Islet precursor cell (in vitro differentiated cells): ENCODE measurements at regions not wholly inside any gene's neighbourhood (a gene's known extent, or its start where the extent isn't known, plus 50 kb on each side); places are given as distances from the start of the nearest gene placed in this dataset.
A peak's percentile ranks its signal among the peaks of the same experiment; 100 is the strongest.

Source experiments
- DNase-seq: peaks from one replicate; pipeline ENCODE4 v3.0.0-alpha.2; 2018

DNA sequence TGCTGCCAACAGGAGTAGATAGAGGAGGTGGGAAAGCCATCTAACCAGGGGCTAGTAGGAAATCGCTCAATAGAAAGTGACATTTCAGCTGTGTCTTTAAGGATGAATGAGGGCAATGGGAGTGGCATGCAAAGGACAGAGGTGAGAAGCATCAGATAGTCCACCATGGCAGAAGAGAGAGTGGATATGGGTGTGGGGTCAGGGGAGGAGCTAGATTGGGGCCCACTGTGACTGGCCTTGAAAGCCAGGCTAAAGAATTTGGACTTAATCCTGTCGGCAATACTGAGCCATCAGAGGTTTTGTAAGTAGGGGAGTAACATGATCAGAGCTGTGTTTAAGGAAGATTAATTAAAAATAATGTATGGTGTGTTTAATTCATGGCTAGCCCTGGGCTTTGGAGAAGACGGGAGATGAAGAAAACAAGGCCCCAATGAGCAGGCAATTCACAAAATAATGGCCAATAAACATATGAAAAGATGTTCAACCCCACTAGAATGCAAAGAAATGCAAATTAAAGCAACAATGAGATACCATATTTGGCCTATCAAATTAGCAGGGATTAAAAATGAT lies 98.1 kb upstream of the PJA1 start:
- DNase-seq: no peak

DNA sequence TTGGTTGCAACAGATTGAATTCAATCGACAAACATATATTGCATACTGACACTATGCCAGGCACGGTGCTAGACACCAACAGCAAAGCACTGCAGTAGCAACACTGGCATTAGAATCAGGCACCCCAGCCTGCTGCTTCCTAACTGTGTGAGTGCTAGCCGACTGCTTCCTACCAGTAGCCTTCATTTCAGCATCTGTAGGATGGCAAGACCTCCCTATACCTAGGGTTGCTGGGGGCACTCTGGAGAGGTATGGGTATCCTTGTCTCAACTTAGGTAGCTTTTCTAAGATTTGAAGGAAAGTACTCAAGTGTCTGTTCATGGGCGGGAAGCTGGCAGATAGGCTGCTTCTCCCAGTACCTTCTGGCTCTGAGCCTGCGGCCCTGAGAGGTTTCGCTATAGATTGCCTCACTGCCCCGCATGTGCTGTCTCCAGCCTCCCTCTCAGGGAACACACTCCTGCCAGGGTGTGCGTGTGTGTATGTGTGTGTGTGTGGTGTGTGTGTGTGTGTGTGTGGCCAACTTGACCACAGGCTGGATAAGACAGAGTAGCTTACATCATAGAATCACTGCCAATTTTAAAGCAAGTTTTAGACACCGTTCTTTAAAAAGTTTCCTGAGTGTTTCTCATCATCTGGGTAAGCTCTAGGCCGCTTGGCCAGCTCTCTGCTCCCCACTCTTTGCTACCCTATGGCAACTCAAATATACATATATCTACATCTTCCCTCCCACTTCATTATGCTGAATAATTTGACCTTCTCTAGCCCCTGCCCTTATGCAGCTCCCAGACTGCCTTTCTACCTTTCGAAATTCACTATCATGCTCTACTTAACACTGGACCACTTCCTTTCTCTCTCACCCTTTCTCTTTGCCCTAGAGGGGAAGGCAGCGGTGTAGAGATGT lies 97.0 kb upstream of the PJA1 start:
- no peak for DNase-seq

DNA sequence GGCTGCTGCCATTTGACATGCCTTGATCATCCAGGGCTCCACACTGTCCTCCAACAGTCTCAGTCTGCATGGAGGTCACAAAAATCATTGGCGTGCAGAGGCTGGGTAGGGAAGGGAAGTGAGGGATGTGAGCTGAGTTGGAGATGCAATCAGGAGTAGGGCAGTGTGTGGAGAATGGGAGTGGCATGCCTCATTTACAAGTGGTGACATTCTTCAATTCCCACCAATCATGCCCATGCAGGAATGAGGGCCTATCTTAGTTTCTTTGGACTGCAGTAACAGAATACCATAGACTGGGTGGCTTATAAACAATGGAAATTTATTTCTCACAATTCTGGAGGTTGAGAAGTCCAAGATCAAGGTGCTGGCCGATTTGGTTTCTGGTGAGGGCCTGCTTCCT lies 94.9 kb upstream of the PJA1 start:
- no peak for DNase-seq

DNA sequence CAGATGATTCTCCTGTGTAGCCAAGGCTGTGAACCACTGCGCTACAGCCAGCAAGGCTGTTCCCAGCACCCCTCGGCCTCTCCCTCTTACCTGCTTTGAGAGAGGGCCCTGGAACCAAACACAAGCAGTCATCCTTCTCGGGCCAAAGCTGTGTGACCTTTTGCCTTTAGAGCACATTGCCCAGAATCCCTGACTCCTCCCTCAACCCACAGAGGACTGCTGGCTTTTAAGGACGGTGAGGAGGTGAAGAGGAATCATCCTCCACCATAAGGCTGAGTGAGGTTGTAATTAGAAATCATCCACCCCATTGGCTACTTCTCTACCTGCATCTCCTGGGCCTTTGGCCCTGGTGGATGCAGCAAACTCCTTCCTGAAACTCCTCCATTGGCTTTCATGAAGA lies 93.6 kb upstream of the PJA1 start:
- DNase-seq: peak; percentile 16

DNA sequence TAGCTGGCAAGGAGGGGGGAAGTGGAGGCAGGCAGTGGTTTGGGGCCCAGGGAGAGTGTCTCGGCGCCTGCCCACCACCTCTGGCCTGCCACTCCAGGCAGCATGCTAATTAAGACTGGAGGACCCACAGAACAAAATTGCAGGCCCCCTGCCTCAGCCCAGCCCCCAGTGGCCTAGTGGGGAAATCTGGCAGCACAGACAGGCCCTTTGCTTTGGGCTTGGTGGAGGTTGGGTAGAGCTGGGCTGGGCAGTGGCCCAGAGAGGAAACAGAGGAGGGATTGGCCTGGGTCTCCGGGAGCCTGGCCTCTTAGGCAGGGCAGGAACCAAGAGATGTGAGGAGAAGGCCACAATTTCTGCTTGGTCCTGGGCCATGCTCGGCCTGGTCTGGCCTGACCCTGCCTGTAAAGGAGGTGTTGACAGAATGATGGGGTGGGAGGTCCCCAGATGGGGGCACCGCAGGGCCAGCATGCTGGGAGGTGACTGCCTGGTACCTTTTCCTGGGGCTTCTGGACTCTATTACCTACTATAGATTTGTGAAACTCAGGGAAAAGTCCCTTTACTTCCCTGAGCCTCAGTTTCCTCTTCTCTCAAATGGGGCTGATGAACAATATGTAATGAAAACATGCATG lies 92.4 kb upstream of the PJA1 start:
- peak; percentile 38 for DNase-seq

DNA sequence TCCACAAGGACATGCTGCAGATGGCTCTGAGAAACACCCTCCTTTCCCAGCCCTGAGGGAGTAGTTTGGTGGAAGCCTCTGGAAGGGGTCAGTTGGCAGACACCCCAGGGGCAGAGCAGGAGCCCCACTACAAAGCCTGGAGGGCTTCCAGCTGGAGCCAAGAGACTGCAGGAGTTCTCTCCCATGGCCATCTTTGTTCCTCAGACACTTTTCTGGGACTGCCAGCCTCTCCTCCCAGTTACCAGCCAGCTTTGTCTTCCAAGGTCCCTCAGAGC lies 91.0 kb upstream of the PJA1 start:
- DNase-seq: no peak

DNA sequence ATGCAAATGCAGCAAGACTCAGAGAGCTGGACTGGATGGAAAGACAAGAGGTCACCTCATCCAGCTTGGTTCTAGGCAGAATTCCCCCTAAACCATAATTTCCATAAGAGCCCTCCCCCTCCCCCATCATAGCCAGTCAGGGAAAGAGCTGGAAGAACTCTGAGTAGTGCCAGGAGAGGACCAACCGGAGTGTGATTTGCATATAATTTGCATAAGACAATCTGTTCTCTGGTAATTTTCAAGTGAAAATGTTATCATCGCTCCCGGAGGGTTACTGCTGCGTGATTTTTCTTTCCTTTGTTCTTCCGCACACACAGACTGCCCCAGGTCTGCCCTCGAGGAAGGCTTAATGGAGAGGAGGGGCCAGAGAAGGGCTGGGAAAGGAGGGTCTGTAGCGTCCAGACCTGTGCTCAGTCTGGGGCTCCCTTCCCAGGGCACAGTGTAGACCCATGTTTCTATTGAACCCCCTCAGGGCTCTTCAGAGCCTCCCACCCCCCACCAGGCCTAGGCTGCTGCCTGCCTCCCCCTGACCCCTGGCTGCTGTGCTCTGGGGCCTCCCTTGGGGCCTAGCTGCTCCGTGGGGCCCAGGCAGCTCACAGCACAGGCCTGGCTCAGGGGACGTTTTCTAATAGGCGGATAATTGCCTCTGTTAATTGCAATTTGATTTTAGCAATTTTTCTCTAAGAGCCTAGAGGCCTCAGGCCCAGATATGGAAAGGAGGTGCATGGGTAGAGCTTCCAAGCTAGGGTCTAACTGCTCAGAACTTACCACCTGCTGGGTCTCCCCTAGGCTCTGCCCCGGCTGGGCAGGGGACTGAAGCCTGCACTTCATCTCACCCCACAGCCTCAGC lies 90.4 kb upstream of the PJA1 start:
- no peak for DNase-seq

DNA sequence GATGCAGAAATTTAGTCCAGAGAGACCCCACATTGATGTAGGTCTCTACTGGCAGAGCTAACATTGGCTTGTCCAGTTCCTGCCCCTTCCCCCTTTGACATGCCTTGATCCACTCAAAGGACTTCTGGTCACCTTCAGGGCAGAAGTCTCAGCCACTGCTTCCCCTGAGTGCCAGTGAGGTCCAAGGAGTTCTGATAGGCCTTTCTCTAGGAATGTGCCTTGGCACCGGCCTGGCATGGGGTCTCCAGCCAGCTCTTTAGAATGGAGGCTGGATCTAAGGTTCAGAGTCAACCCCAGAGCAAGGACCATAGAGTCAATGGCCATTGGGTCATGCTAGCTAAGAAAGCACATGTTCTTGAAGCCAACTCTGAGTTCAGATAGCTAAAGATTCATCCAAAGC lies 88.6 kb upstream of the PJA1 start:
- no peak for DNase-seq

DNA sequence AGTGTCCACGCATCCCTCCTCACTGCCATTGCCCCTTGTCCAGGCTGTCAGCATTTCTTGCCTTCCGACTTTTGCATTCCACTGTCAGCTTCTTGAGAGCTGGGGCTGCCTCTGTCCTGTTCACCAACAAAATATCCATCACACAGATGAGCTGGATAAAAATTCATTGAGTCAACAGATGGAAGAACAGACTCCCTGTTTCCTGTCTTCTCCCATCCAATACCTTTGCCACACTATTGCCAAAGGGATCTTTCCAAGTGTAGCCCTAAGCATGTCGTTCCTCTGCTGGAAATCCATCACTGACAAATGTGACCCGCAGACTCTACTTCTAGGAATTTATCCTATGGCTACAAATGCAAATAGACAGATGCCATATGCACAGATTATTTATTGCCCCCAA lies 78.0 kb upstream of the PJA1 start:
- no peak for DNase-seq

DNA sequence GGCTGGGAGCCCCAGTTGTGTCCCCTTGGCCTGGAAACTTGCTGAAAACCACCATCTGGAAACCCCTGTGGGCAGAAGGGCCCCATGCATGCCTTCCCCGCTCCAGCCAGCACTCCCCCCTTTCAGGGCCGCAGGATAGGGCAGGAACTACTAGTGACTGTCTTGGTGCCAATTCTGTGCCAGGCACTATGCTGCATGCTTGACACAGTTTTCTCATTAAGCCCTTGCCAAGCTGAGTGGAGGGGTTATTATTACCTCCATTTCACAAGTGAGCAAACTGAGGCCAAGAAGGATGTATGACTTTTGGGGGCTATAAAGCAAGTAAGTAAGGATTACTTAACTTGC lies 73.6 kb upstream of the PJA1 start:
- peak; percentile 19 for DNase-seq

DNA sequence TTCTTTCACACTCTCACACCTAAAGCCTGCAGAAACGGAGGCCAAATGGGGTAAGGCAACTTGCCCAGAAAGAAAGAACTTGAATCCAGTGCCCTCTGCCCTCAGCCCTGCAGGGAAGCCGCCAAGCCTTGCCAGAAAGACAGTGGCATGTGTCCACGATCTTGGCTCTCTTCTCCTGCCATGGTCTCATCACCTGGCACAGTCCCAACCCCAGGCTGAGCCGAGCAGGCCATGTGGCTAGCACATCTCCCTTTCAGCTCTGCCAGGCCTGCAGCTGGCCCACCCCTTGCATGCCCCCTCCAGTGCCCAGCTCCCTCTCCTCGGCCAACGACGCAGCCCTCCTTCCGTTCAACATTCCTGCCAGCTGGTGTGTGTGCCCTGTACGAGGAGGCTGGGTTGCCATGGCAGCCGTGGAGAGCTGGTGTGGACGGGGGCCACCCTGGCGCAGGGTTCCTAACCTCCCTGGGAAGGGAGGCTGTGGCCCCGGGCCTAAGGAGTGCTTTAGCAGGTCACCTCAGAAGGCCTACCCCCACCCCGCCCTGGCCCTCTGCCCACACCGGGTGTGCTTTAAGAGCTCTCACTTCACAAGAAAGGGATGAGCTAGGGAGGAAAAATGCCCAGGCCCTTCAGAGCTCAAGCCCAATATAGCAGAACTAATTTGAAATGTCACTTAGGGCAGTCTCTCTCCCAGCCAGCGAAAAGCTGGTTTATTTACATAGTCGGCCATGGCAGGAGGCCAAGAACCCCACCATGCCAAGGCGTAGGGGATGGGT lies 73.0 kb upstream of the PJA1 start:
- DNase-seq: peak; percentile 30

DNA sequence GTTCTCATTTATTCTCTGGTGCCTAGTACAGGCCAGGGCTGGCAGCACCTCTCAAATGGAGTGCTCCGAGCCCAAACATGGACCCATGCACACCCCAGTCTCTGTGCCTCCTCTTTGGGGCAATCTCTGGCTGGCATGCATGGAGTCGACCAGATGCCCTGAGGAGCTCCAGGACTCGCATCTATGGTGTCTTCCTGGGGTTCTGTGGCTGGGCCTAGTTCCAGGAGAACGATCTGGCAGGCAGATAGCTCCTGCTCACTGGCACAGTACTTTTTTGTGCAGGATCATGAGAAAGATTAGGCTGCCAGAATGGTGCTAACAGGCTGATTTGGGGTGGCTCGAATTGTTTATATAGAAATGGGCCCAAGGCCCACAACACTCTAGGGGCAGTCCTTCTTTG lies 72.0 kb upstream of the PJA1 start:
- no peak for DNase-seq

DNA sequence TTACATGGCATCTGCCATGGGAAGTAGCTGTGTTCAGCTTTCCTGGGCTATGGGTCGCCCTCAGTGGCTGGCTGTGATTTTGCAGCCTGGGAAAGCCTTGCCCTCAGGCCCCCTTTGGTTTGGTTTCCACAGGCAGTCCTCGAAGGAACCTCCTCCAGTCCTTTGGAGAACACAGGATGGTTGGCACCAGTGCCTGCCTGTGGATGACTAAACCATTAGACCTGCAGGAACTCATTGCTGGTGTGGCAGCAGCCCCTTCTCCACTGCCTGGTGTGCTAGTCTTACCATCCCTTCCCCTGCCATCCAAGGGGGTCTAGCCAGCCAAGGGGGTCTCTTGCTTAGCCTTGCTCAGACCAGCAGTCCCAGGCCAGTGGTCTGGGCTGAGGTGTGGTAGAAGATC lies 71.4 kb upstream of the PJA1 start:
- peak; percentile 27 for DNase-seq

DNA sequence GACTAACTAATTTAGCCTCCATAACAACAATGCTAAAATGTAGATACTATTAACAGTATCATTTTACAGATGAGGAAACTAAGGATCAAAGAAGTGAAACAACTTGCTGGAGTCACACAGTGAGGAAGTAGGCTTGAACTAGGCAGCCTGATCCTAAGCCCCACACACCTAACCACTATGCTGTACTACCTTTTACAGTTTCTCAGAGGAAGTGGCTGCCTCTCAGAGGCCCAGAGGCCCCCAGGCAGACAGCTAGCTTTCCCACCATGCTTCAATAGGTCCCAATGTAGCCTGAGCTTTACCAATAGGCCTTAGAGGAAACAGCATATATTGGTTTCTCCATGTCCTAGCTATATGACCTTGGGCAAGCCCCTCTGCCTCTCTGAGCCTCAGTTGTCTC lies 69.4 kb upstream of the PJA1 start:
- peak; percentile 23 for DNase-seq

DNA sequence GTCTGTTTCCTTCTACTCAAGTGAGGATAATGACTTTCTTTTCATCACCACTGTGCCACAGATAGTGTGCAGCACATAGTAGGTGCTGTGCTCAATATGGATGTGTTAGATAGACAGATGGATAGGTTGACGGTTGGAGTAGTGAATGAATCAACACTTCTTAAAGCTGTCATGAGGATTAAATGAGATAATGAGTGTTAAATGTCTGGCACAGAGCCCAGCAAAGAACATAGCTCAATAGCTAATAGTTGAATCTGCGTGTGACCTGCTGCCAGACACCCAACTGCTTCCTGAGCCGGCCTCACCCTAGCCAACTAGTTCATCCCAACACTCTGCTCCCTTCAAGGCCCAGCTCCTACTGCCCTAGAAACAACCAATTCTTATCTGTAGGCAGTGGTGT lies 67.7 kb upstream of the PJA1 start:
- no peak for DNase-seq

DNA sequence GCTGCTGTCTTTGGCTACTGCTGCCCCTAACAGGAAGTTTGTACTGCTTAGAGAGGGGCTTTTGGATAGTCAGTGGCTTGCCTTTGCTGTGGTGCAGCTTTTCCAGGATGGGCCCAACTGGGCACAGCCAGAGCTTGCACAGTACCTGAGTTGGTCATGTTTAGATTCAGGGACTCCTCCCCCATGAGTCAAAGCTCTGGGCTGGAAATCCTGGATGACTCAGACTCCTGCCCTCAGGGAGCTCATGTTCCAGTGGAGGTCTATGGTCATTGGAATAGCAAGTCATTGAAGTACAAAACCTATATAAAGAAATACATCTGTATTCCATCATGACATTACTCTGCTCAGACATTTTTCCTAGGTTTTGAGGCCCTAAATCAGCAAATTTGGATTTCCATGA lies 66.7 kb upstream of the PJA1 start:
- no peak for DNase-seq

DNA sequence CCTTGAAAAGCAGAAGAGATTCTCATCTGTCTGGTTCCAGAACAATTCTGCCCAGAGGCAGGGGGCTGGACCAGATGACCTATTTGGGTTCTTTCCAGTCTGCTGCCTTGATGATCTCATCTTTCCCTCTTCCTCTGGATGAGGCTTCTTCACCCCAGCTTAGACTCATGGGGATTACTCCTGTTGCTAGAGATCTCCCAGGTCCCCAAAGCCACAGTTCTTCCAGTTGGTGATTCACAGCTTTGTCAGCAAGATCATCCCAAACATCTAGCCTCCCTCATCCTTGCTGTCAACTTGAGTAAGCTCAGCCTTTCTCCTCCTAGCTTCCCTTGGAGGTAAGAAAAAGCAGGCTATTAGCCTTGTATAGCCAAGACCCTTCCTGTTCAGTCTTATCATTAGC lies 64.2 kb upstream of the PJA1 start:
- DNase-seq: peak; percentile 47

DNA sequence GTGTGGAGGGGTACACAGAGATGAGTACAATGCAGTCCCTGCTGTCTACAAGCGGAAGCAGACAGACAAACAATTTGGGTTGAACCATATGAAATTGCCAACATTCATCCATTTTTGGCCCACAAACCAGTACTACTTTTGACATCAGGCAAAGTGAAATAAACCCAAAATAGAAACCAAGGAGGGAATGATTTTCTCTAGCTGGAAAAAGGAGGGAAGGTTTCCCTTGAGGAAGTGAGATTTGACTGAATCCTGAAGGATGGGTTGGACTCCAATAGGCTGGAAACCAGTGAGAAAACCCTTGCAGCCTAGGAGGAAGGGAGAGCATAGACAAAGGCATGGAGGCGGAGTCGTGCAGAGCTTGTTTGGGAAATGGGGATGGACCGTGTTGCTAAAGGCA lies 63.5 kb upstream of the PJA1 start:
- no peak for DNase-seq

DNA sequence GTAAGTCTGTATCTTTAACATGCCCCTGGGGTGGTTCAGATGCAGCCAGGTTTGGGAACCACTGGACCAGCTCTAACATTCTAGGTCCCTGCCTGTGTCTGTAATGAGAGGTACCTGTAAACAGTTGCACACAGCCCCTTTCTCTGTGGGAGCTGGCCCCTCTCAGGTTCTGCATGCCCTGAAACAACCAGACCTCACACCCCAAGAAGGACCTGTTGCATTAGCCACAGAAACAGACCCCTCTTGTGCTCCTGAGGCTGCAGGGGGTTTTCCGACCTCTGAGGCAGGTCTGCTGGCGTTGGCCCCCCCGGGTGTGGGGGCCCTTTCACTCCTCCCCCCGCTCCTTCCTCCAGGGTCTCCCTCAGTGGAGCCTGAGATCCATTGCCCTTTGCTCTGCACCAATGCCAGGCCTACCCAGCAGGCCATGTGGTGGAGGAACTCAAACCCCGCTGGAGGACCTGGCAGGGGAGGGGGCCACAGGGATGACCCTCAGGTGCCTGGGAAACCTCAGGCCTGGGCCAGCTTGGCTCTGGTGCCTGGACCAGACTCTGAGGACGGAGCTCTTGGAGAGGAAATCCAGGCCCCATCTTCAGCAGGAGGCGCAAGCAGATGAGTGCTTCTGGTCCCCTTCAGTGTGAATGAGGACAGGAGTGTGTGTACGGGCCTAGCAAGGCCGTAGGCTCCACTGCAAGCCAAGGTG lies 61.4 kb upstream of the PJA1 start:
- DNase-seq: peak; percentile 25

DNA sequence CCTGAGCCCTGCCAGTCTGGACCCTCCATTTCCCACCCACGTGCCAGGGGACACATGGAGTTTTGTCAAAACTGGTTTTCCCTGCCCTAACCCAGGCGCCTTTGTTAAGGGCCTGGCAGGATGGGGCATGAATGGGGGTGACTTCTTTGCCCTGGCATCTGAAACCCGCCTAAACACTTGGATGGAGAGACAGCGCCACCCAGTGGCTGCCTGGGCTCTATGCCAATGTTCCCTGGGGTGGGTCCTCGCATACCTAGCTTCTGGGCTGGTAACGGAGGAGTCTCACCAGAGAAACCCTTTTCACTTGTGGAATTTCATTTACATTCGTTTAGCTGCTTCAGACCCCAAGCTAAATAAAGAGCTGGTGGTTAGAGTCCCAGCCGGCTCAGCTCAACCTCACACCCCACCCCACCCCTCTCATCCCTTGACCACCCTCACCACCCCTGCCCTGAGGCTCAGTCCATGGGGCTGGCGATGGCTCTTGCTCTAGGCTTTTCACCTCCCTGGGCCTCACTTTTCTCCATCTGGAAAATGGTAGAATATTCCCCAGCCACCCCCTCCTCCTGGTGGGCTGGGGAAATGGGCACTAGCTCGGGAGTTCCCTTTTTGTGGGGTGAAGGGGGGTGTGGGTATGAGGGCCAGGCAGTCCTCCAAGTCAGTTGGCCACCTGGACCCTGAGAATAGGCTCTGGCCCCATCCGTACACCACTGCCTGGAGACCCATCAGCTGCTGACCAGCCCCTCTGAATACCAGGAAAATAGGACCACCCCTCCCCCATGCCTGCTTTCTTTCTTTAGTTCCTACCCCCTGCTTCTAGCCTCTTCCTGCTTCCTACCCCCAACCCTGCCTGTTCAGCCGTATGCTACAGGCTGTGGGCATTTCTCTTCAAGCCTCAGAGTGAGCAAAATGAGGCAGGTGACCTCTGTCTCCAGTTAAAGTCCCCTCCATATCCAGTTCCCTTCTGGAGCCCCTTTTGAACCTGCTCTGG lies 57.1 kb upstream of the PJA1 start:
- peak; percentile 83 for DNase-seq
